ENCODE measurements at regions not wholly inside any gene's neighbourhood (a gene's known extent, or its start where the extent isn't known, plus 50 kb on each side); places are given as distances from the start of the nearest gene placed in this dataset.
A peak's percentile ranks its signal among the peaks of the same experiment; 100 is the strongest.

- DNase-seq (ENCODE audit: low spot score) = no peak
Measured at GRCh38 chr2:195606179-195606578, 50.8 kb upstream of the SLC39A10 start.

GRCh38 chr2:195604706-195605105 lies 52.3 kb upstream of the SLC39A10 start:
- DNase-seq (ENCODE audit: low spot score) = no peak

GRCh38 chr2:195603998-195604397 lies 53.0 kb upstream of the SLC39A10 start:
- DNase-seq (ENCODE audit: low spot score) = no peak

- DNase-seq (ENCODE audit: low spot score) = no peak
Measured at GRCh38 chr2:195603408-195603807, 53.6 kb upstream of the SLC39A10 start.

- DNase-seq (ENCODE audit: low spot score) = no peak
Measured at GRCh38 chr2:195602687-195603086, 54.3 kb upstream of the SLC39A10 start.

- no peak for DNase-seq (ENCODE audit: low spot score)
Measured at GRCh38 chr2:195601361-195601760, 55.7 kb upstream of the SLC39A10 start.

- no peak for DNase-seq (ENCODE audit: low spot score)
Measured at GRCh38 chr2:195600778-195601177, 56.2 kb upstream of the SLC39A10 start.

GRCh38 chr2:195596840-195597239 lies 60.2 kb upstream of the SLC39A10 start:
- no peak for DNase-seq (ENCODE audit: low spot score)

GRCh38 chr2:195595825-195596224 lies 61.2 kb upstream of the SLC39A10 start:
- DNase-seq (ENCODE audit: low spot score) = no peak

- DNase-seq (ENCODE audit: low spot score) = no peak
Measured at GRCh38 chr2:195594919-195595694, 61.9 kb upstream of the SLC39A10 start.

- no peak for DNase-seq (ENCODE audit: low spot score)
Measured at GRCh38 chr2:195594248-195594647, 62.8 kb upstream of the SLC39A10 start.

GRCh38 chr2:195592105-195592504 lies 64.9 kb upstream of the SLC39A10 start:
- no peak for DNase-seq (ENCODE audit: low spot score)

- no peak for DNase-seq (ENCODE audit: low spot score)
Measured at GRCh38 chr2:195590861-195591205, 66.2 kb upstream of the SLC39A10 start.

GRCh38 chr2:195590199-195590860 lies 66.7 kb upstream of the SLC39A10 start:
- no peak for DNase-seq (ENCODE audit: low spot score)

GRCh38 chr2:195587966-195588365 lies 69.1 kb upstream of the SLC39A10 start:
- DNase-seq (ENCODE audit: low spot score) = no peak

GRCh38 chr2:195586062-195586714 lies 70.8 kb upstream of the SLC39A10 start:
- DNase-seq (ENCODE audit: low spot score) = no peak

GRCh38 chr2:195582188-195582587 lies 74.8 kb upstream of the SLC39A10 start:
- DNase-seq (ENCODE audit: low spot score) = no peak

- no peak for DNase-seq (ENCODE audit: low spot score)
Measured at GRCh38 chr2:195579776-195580555, 77.1 kb upstream of the SLC39A10 start.

GRCh38 chr2:195575879-195576401 lies 81.1 kb upstream of the SLC39A10 start:
- DNase-seq (ENCODE audit: low spot score) = peak; percentile 80

GRCh38 chr2:195575016-195575415 lies 82.0 kb upstream of the SLC39A10 start:
- DNase-seq (ENCODE audit: low spot score) = no peak

- DNase-seq (ENCODE audit: low spot score) = no peak
Measured at GRCh38 chr2:195574312-195574711, 82.7 kb upstream of the SLC39A10 start.
